ENCODE measurements at regions not wholly inside any gene's neighbourhood (a gene's known extent, or its start where the extent isn't known, plus 50 kb on each side); places are given as distances from the start of the nearest gene placed in this dataset.
A peak's percentile ranks its signal among the peaks of the same experiment; 100 is the strongest.

- in situ Hi-C loops (cut with HindIII; ENCODE audit: low sequenced_read_pairs) = no loop called here
- DNase-seq (ENCODE audit: low read depth) = peak; percentile 79
- TF ChIP-seq CTCF (IDR thresholded peaks at IDR 0.05; ENCODE audit: low read depth, low read length, missing control alignments) = no peak
- no peak overlapping the region for H3K4me3 ChIP-seq (ENCODE audit: low read depth, low read length)
These were observed 1215.8 kb downstream of the RAPGEF2 start for GRCh38 chr4:160318567-160319220.

GRCh38 chr4:160319221-160319867 lies 1216.5 kb downstream of the RAPGEF2 start:
- H3K4me3 ChIP-seq (ENCODE audit: low read depth, low read length) = no peak overlapping the region
- in situ Hi-C loops (cut with HindIII; ENCODE audit: low sequenced_read_pairs) = no loop called here
- peak; percentile 67 for DNase-seq (ENCODE audit: low read depth)
- no peak for TF ChIP-seq CTCF (IDR thresholded peaks at IDR 0.05; ENCODE audit: low read depth, low read length, missing control alignments)

GRCh38 chr4:160319868-160320260 lies 1217.0 kb downstream of the RAPGEF2 start:
- TF ChIP-seq CTCF (IDR thresholded peaks at IDR 0.05; ENCODE audit: low read depth, low read length, missing control alignments) = no peak
- H3K4me3 ChIP-seq (ENCODE audit: low read depth, low read length) = no peak overlapping the region
- no peak for DNase-seq (ENCODE audit: low read depth)
- in situ Hi-C loops (cut with HindIII; ENCODE audit: low sequenced_read_pairs) = no loop called here

- in situ Hi-C loops (cut with HindIII; ENCODE audit: low sequenced_read_pairs) = loop anchor here (5.0 kb wide), 1 partner anchor 51 kb away; no protein-coding TSS in a partner anchor
- TF ChIP-seq CTCF (IDR thresholded peaks at IDR 0.05; ENCODE audit: low read depth, low read length, missing control alignments) = no peak
- DNase-seq (ENCODE audit: low read depth) = no peak
- H3K4me3 ChIP-seq (ENCODE audit: low read depth, low read length) = no peak overlapping the region
These were observed 1223.2 kb downstream of the RAPGEF2 start for GRCh38 chr4:160326110-160326509.

GRCh38 chr4:160347197-160347596 lies 1244.3 kb downstream of the RAPGEF2 start:
- DNase-seq (ENCODE audit: low read depth) = no peak
- no peak for TF ChIP-seq CTCF (IDR thresholded peaks at IDR 0.05; ENCODE audit: low read depth, low read length, missing control alignments)
- in situ Hi-C loops (cut with HindIII; ENCODE audit: low sequenced_read_pairs) = no loop called here
- no peak overlapping the region for H3K4me3 ChIP-seq (ENCODE audit: low read depth, low read length)

- TF ChIP-seq CTCF (IDR thresholded peaks at IDR 0.05; ENCODE audit: low read depth, low read length, missing control alignments) = no peak
- in situ Hi-C loops (cut with HindIII; ENCODE audit: low sequenced_read_pairs) = no loop called here
- H3K4me3 ChIP-seq (ENCODE audit: low read depth, low read length) = no peak overlapping the region
- DNase-seq (ENCODE audit: low read depth) = no peak
These were observed 1248.1 kb downstream of the RAPGEF2 start for GRCh38 chr4:160350944-160351343.

Data from astrocyte of the cerebellum (primary cell).